ENCODE measurements at regions not wholly inside any gene's neighbourhood (a gene's known extent, or its start where the extent isn't known, plus 50 kb on each side); places are given as distances from the start of the nearest gene placed in this dataset.

GRCh38 chr4:159435561-159436023 lies 332.7 kb downstream of the RAPGEF2 start (continued):
- no peak for TF ChIP-seq POLR2AphosphoS5 (IDR thresholded peaks at IDR 0.05; ENCODE audit: low read depth, low read length)
- no peak for TF ChIP-seq SRF (IDR thresholded peaks at IDR 0.05; ENCODE audit: low read depth)
- no peak for TF ChIP-seq ZFX (IDR thresholded peaks at IDR 0.05)
- no peak for TF ChIP-seq EGR1 (IDR thresholded peaks at IDR 0.05; ENCODE audit: low read depth)
- TF ChIP-seq CTCF (IDR thresholded peaks at IDR 0.05 in 2 of 3, conservative IDR thresholded peaks at IDR 0.05 in 1 of 3; ENCODE audit: borderline replicate concordance in 1 of 3, insufficient read depth in 1 of 3, low read depth in 2 of 3, low read length in 2 of 3): no peak
- TF ChIP-seq JUND (IDR thresholded peaks at IDR 0.05): no peak
- TF ChIP-seq CBX3 (IDR thresholded peaks at IDR 0.05; ENCODE audit: low read depth): no peak
- no peak for TF ChIP-seq EZH2phosphoT487 (IDR thresholded peaks at IDR 0.05; ENCODE audit: borderline replicate concordance)

- H3K27ac ChIP-seq (ENCODE audit: low read depth, low read length): no peak overlapping the region
- no peak for ATAC-seq
- H3K4me1 ChIP-seq (ENCODE audit: control insufficient read depth in 1 of 2, insufficient read depth in 2 of 2, low read length in 2 of 2): peaks cover 0 to 3% of the 10 kb centered on the region in 2 experiments; a peak in 1 of 4 replicates
- DNase-seq (ENCODE audit: low read depth, low spot score): no peak
- no peaks in the 10 kb centered on the region for H3K36me3 ChIP-seq (ENCODE audit: control insufficient read depth in 1 of 2, insufficient read depth in 2 of 2, low read length in 2 of 2)
- ChIA-PET RAD21 (ENCODE audit: low non-redundant PET in 1 of 2, low total read pairs in 2 of 2, uncharacterized antibody in 2 of 2, unreplicated experiment in 2 of 2) (no interaction called here), CTCF (no interaction called here), POLR2A (no interaction called here)
- no peaks in the 10 kb centered on the region for H3K9me2 ChIP-seq (ENCODE audit: insufficient read depth)
- BruUV-seq (replicated peaks): no TSS peak
- intact Hi-C loops (cut with micrococcal nuclease): no loop called here
- no peaks in the 10 kb centered on the region for H3K9me3 ChIP-seq (ENCODE audit: control insufficient read depth in 1 of 2, insufficient read depth in 1 of 2, low read depth in 1 of 2, low read length in 2 of 2)
- TF ChIP-seq YY1 (IDR thresholded peaks at IDR 0.05; ENCODE audit: extremely low read depth, insufficient replicate concordance, low read depth, low read length) (no peak), FOSL1 (IDR thresholded peaks at IDR 0.05; ENCODE audit: low read depth) (no peak), ATF3 (IDR thresholded peaks at IDR 0.05) (no peak), ZNF274 (IDR thresholded peaks at IDR 0.05; ENCODE audit: low read depth, low read length) (no peak), ELF1 (IDR thresholded peaks at IDR 0.05; ENCODE audit: borderline replicate concordance, low read depth) (no peak), CEBPB (IDR thresholded peaks at IDR 0.05; ENCODE audit: low read depth) (no peak), RAD21 (IDR thresholded peaks at IDR 0.05; ENCODE audit: low read depth) (no peak)
- H3K4me3 ChIP-seq (replicated peaks in 1 of 2; ENCODE audit: low read depth in 1 of 2, low read length in 2 of 2): no peak overlapping the region
- H3K9ac ChIP-seq (ENCODE audit: low read length): no peak overlapping the region
- no peak overlapping the region for H3K4me2 ChIP-seq (ENCODE audit: low read length)
- H4K20me1 ChIP-seq (ENCODE audit: insufficient read depth): no peaks in the 10 kb centered on the region
- H3K79me2 ChIP-seq (ENCODE audit: insufficient read depth, low read length): no peaks in the 10 kb centered on the region
- no peaks in the 10 kb centered on the region for H3K27me3 ChIP-seq (ENCODE audit: insufficient read depth, low read length)
- no peak overlapping the region for H2AFZ ChIP-seq (ENCODE audit: low read depth, low read length, poor library complexity, severe bottlenecking)
Observed at GRCh38 chr4:159443975-159444374, 341.1 kb downstream of the RAPGEF2 start.

Measured in HCT116 (cell line).